NCI-H510A (cell line): ENCODE measurements at regions not wholly inside any gene's neighbourhood (a gene's known extent, or its start where the extent isn't known, plus 50 kb on each side); places are given as distances from the start of the nearest gene placed in this dataset.
"Not testable (repeated sequence)": the region's sequence is repeated elsewhere in the genome, so short reads cannot be mapped to it uniquely, and the experiment has no call there.

Experiments used
- DNase-seq: peaks from one replicate; lab custom pipeline; 2025; lab: John Stamatoyannopoulos, UW

- no peak for DNase-seq
Observed at GRCh38 chr13:112263152-112263551, 113.0 kb upstream of the SPACA7 start.

DNA sequence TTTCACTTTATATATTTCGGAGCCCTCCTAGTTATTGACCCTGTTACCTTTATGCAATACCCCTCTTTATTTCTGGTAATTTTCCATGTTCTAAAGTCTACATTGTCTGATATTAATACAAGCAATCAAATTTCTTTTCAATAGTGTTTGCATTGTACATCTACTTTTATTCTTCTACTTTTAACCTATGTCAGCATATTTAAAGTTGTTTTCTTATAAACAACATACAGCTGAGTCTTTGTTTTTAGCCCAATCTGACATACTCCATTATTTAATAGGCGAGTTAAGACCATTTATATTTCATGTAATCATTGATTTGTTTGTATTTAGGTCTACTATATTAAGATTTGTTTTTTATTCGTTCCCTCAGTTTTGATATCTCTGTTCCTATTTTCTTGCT lies 108.5 kb upstream of the SPACA7 start:
- no peak for DNase-seq

GRCh38 chr13:112270951-112271350 lies 105.2 kb upstream of the SPACA7 start:
- no peak for DNase-seq

DNA sequence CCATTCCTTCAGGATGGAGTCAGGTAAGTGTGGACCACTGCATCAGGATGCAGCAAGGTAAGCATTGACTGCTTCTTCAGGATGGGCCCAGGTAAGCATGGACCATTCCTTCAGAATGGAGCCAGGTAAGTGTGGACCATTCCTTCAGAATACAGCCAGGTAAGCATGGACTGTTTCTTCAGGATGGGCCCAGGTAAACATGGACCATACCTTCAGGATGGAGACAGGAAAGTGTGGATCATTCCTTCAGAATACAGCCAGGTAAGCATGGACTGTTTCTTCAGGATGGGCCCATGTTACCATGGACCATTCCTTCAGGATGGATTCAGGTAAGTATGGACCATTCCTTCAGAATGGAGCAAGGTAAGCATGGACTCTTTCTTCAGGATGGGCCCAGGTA lies 89.4 kb upstream of the SPACA7 start:
- DNase-seq, result not testable (repeated sequence)

DNA sequence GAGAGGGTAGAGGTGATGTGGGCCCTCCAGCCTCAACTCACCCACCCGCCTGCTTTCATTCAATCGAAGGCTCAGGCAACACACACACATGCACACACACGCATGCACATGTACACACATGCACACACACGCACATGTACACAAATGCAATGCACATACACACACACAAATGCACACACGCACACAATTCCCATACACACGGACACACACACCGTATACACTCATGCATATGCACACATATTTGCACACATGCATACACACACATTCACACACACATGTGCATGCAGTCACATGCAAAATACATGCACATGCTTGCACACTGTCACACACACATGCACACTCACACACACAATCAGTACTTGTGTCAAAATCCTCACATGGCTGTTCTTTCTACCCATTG lies 55.9 kb upstream of the SPACA7 start:
- no peak for DNase-seq

- no peak for DNase-seq
Observed at GRCh38 chr13:112322557-112322956, 53.6 kb upstream of the SPACA7 start.

DNA sequence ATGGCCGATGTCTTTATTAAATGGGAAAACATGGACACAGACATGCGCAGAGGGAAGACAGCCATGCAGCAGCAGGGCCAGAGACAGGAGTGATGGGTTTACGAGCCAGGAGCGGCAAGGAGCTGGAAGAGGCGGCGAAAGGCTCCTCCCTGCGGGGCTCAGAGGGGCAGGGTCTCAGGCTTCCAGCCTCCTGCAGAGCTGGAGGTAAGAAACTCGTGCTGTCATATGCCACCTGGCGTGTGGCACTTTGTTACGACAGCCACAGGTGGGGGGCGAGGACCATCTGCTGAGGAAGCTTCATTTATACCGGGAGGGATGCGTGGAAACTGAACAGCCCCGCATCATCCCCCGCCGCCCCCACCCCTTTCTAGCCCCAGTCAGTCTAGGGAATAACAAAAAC lies 52.0 kb upstream of the SPACA7 start:
- no peak for DNase-seq

DNA sequence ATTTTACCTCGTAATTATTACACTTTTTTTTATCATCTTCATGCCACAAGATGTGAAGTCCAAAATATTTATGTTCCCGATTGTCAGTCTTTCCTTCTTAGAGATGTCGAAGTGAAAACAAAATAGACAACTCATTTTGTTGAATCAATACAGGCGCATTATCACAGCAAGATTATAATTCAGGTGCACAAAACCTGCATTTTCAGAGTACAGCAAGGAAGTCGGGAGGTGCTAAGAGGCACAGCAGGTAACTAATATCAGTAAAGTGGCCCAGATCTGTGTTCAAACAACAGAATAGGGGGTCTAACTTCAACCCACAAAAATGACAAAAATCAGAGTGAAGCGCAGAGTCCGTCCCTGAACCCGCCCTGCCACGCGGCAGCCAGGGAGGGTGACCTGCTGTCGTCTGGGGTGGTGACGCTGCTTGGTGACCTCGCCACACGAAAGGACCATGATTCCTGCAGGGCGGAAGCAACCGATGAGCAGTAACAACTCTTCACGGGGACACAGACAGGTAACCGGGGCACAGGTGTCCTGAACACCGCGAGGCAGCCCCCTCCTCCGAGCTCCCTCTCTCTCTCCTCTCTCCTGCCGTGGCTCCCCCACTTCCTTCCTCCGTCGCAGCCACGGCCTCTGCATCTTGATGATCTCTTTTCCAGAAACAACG lies 50.9 kb upstream of the SPACA7 start:
- DNase-seq, result no peak

DNA sequence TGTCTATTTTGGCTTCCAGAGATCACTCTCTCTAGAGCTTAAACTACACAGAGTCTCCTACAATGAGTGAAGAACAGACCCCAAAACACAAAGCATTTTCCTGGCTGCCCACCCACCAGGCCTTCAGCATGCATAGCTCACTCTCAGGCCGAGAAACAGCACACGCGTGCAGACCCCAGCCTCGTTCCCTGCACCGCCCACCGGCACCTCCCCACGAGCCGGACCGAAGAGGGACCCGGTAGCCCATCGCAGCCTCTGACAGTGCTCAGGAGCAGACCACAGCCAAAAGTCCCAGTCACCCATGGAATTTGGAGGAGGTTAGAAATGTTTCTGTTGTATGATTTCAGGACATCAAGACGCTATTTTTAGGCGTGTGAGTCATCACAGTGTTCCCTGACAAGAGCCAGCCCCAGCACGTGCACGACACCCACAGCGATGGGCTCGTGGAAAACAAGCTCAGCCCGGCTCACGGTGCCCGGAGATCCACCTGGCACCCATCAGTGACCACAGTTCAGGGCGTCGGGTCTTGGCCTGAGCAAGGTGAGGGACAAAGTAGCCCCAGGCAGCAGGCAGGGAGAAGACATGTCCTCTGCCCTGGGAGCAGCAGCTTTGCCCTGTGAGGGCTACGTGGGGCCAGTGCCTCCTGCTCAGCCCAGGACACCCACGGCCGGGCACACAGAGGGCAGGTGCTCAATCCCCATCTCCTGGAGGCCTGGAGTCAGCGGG lies 50.1 kb upstream of the SPACA7 start:
- DNase-seq, result no peak
